B cell (primary cell): ENCODE measurements at regions not wholly inside any gene's neighbourhood (a gene's known extent, or its start where the extent isn't known, plus 50 kb on each side); places are given as distances from the start of the nearest gene placed in this dataset.

Source experiments
- ATAC-seq: fragments of 200-7000 bp; cut with Tn5 transposase; one replicate; pipeline ENCODE4 v1.10.0; 2021; ENCODE audit warnings: low read depth, mild to moderate bottlenecking, moderate number of reproducible peaks, moderate library complexity
- CTCF ChIA-PET: fragments of 350-600 bp; sonication (Branson Sonifier 250); formaldehyde crosslinking; loops from one replicate; lab custom pipeline; 2021; ENCODE audit warnings: antibody characterized with exemption, inconsistent platforms; lab: Charles Lee
- POLR2A ChIA-PET: fragments of 350-600 bp; sonication (Branson Sonifier 250); formaldehyde crosslinking; loops from one replicate; lab custom pipeline; 2021; ENCODE audit warnings: antibody characterized with exemption; lab: Charles Lee
- DNase-seq: peaks from one replicate; pipeline ENCODE4 v3.0.0; 2013
- H2AFZ ChIP-seq: 2 replicates; pipeline ENCODE4 v1.6.1; 2012; ENCODE audit warnings: mild to moderate bottlenecking, low read depth, low read length; ENCODE audit not compliant: insufficient read depth, poor library complexity, severe bottlenecking
- H3K27ac ChIP-seq, 2 donors: 1 replicate in 1 of 2; 2 replicates in 1 of 2; pipeline ENCODE4 v1.5.1; 2012 to 2013; ENCODE audit warnings: low read length in 2 of 2, mild to moderate bottlenecking in 2 of 2, moderate library complexity in 1 of 2
- H3K27me3 ChIP-seq, 4 experiments: fragments of 200-600 bp in 1 of 4; sonication (generic) in 1 of 4; replicated peaks in 1 of 4; 1 replicate in 2 of 4; 2 replicates in 2 of 4; pipeline versions ENCODE4 v1.6.1 to v1.7.0; 2013 to 2016; ENCODE audit warnings: low read length in 3 of 4, mild to moderate bottlenecking in 2 of 4, mixed read lengths in 1 of 4, moderate library complexity in 1 of 4; ENCODE audit not compliant: insufficient read depth in 4 of 4, control insufficient read depth in 3 of 4; ENCODE audit errors: control extremely low read depth in 1 of 4
- H3K36me3 ChIP-seq, 2 experiments: replicated peaks in 1 of 2; 1 replicate in 1 of 2; 2 replicates in 1 of 2; pipeline versions ENCODE4 v1.6.1 to v1.7.1; 2013; ENCODE audit warnings: low read length in 1 of 2; ENCODE audit not compliant: insufficient read depth in 2 of 2, control insufficient read depth in 1 of 2; ENCODE audit errors: control extremely low read depth in 1 of 2, extremely low read depth in 1 of 2
- H3K4me1 ChIP-seq, 2 donors: fragments of 200-600 bp in 1 of 2; sonication (generic) in 1 of 2; 1 replicate in 1 of 2; 2 replicates in 1 of 2; pipeline versions ENCODE4 v1.5.1 to v1.6.1; 2013 to 2017; ENCODE audit warnings: low read length in 2 of 2; ENCODE audit not compliant: control insufficient read depth in 2 of 2, insufficient read depth in 2 of 2
- H3K4me2 ChIP-seq: replicated peaks from 2 replicates; pipeline ENCODE3; 2012; ENCODE audit warnings: mild to moderate bottlenecking, low read depth, low read length; ENCODE audit not compliant: poor library complexity, severe bottlenecking
- H3K4me3 ChIP-seq, 5 experiments: fragments of 200-600 bp in 1 of 5; sonication (generic) in 1 of 5; 1 replicate in 3 of 5; 2 replicates in 2 of 5; pipeline versions ENCODE4 v1.5.1 to v1.7.0; 2011 to 2016; ENCODE audit warnings: low read length in 4 of 5, mild to moderate bottlenecking in 4 of 5, low read depth in 2 of 5, control low read depth in 1 of 5, moderate library complexity in 1 of 5; ENCODE audit not compliant: insufficient read depth in 1 of 5; ENCODE audit errors: control extremely low read depth in 1 of 5, extremely low read depth in 1 of 5
- H3K79me2 ChIP-seq: fragments of 200-600 bp; sonication (generic); one replicate; pipeline ENCODE4 v1.6.0; 2016; ENCODE audit warnings: low read length; ENCODE audit not compliant: control insufficient read depth, insufficient read depth
- H3K9ac ChIP-seq: fragments of 200-600 bp; sonication (generic); 2 replicates; pipeline ENCODE4 v1.6.1; 2017; ENCODE audit warnings: mild to moderate bottlenecking, low read length, moderate library complexity
- H3K9me3 ChIP-seq, 3 donors: one replicate each; pipeline versions ENCODE4 v1.6.1 to v1.7.1; 2013; ENCODE audit warnings: low read length in 2 of 3; ENCODE audit not compliant: control insufficient read depth in 2 of 3, insufficient read depth in 1 of 3; ENCODE audit errors: control extremely low read depth in 1 of 3
- H4K20me1 ChIP-seq: 2 replicates; pipeline ENCODE4 v1.6.0; 2012; ENCODE audit warnings: mild to moderate bottlenecking, low read length; ENCODE audit not compliant: insufficient read depth, control insufficient read depth, poor library complexity, severe bottlenecking
- H3K27ac Mint-ChIP-seq: one replicate; pipeline ENCODE4 v1.8.0; 2021; ENCODE audit warnings: mixed read lengths
- H3K27me3 Mint-ChIP-seq: one replicate; pipeline ENCODE4 v1.8.0; 2021; ENCODE audit warnings: mixed read lengths
- H3K4me1 Mint-ChIP-seq: one replicate; pipeline ENCODE4 v1.8.0; 2021; ENCODE audit warnings: mixed read lengths
- H3K4me3 Mint-ChIP-seq: one replicate; pipeline ENCODE4 v1.8.0; 2021; ENCODE audit warnings: mixed read lengths
- H3K9me3 Mint-ChIP-seq: one replicate; pipeline ENCODE4 v1.8.0; 2022; ENCODE audit warnings: mixed read lengths; ENCODE audit not compliant: insufficient read depth
- CTCF ChIP-seq: fragments of 200-600 bp; IDR thresholded peaks from one replicate; pipeline ENCODE4 v1.8.0; 2022; ENCODE audit warnings: antibody characterized with exemption, mild to moderate bottlenecking
- EZH2 ChIP-seq: IDR thresholded peaks from 2 replicates; pipeline ENCODE4 v1.6.1; 2012; ENCODE audit warnings: borderline replicate concordance, low read depth, mild to moderate bottlenecking, moderate library complexity, low read length; ENCODE audit not compliant: insufficient read depth, poor library complexity, severe bottlenecking
- WGBS: methylation state at CpG from one replicate; pipeline ENCODE4 v1.1.5; 2013; ENCODE audit warnings: missing lambda C conversion rate; ENCODE audit not compliant: insufficient coverage; 5-methylcytosine and 5-hydroxymethylcytosine counted together
- intact Hi-C: fragments of 100-400 bp; cut with micrococcal nuclease; formaldehyde crosslinking; loops from one replicate; pipeline ENCODE4 v1.10.0; 2022

GRCh38 chr6:163818719-163819118 is 404.2 kb downstream of the QKI start:
- TF ChIP-seq CTCF (no peak), EZH2 (no peak)
- no peaks in the 10 kb centered on the region for H3K36me3 ChIP-seq
- no peak overlapping the region for H3K4me2 ChIP-seq
- no peak overlapping the region for H3K9ac ChIP-seq
- H3K27me3 ChIP-seq, result no peaks in the 10 kb centered on the region
- no peak for DNase-seq
- H2AFZ ChIP-seq, result no peak overlapping the region
- no peak overlapping the region for H3K4me3 ChIP-seq
- peaks cover 16 to 17% of the 10 kb centered on the region in 2 donors for H3K4me1 ChIP-seq
- H3K27ac ChIP-seq, result no peak overlapping the region
- H3K4me3 Mint-ChIP-seq, result no peak overlapping the region
- intact Hi-C loops, result no loop called here
- no peak overlapping the region for H3K27ac Mint-ChIP-seq
- no peaks in the 10 kb centered on the region for H3K27me3 Mint-ChIP-seq
- ATAC-seq, result no peak
- POLR2A ChIA-PET, result no interaction called here
- no peaks in the 10 kb centered on the region for H3K9me3 ChIP-seq
- H3K4me1 Mint-ChIP-seq, result peaks cover 18% of the 10 kb centered on the region
- no peaks in the 10 kb centered on the region for H3K9me3 Mint-ChIP-seq
- CTCF ChIA-PET, result no interaction called here
- H3K79me2 ChIP-seq, result no peaks in the 10 kb centered on the region
- H4K20me1 ChIP-seq, result no peaks in the 10 kb centered on the region

- ATAC-seq, result no peak
- H3K9me3 Mint-ChIP-seq, result no peaks in the 10 kb centered on the region
- Histone ChIP-seq H3K27me3 (no peaks in the 10 kb centered on the region), H2AFZ (no peak overlapping the region), H3K36me3 (no peaks in the 10 kb centered on the region), H3K4me2 (no peak overlapping the region), H3K4me3 (no peak overlapping the region), H3K27ac (no peak overlapping the region), H3K9ac (no peak overlapping the region), H3K9me3 (no peaks in the 10 kb centered on the region), H3K4me1 (peaks cover 23 to 27% of the 10 kb centered on the region in 2 donors), H4K20me1 (no peaks in the 10 kb centered on the region), H3K79me2 (no peaks in the 10 kb centered on the region)
- peaks cover 28% of the 10 kb centered on the region for H3K4me1 Mint-ChIP-seq
- H3K4me3 Mint-ChIP-seq, result no peak overlapping the region
- intact Hi-C loops, result no loop called here
- H3K27ac Mint-ChIP-seq, result no peak overlapping the region
- 100% methylated on average over 2 of the region's 2 CpGs for WGBS
- TF ChIP-seq CTCF (no peak), EZH2 (no peak)
- CTCF ChIA-PET, result no interaction called here
- DNase-seq, result no peak
- POLR2A ChIA-PET, result no interaction called here
- no peaks in the 10 kb centered on the region for H3K27me3 Mint-ChIP-seq
Observed at GRCh38 chr6:163816441-163816840, 401.9 kb downstream of the QKI start.
